Panc1 (cell line): ENCODE measurements at regions not wholly inside any gene's neighbourhood (a gene's known extent, or its start where the extent isn't known, plus 50 kb on each side); places are given as distances from the start of the nearest gene placed in this dataset.

Experiments
- CTCF ChIP-seq: fragments of 450-650 bp; IDR thresholded peaks from 2 replicates; pipeline ENCODE4 v1.5.1; 2017; ENCODE audit warnings: mild to moderate bottlenecking
- POLR2AphosphoS5 ChIP-seq: IDR thresholded peaks from 2 replicates; pipeline ENCODE4 v1.6.1; 2012; ENCODE audit warnings: mild to moderate bottlenecking, low read depth, low read length, moderate library complexity
- REST ChIP-seq, 2 experiments: IDR thresholded peaks; 2 replicates each; pipeline ENCODE4 v1.6.1; 2011 to 2012; ENCODE audit warnings: low read depth in 2 of 2, control low read depth in 1 of 2, low read length in 1 of 2, mild to moderate bottlenecking in 1 of 2, moderate library complexity in 1 of 2; ENCODE audit not compliant: insufficient read depth in 1 of 2
- SIN3A ChIP-seq: IDR thresholded peaks from 2 replicates; pipeline ENCODE4 v1.6.1; 2012; ENCODE audit warnings: low read depth, mild to moderate bottlenecking, low read length, moderate library complexity, borderline replicate concordance; ENCODE audit not compliant: insufficient read depth

GRCh38 chr11:31996159-31996881 is 94.6 kb upstream of the RCN1 start:
- TF ChIP-seq CTCF = no peak
- no peak for TF ChIP-seq REST (IDR thresholded peaks at IDR 0.05; ENCODE audit: insufficient read depth in 1 of 2, low read depth in 2 of 2, low read length in 1 of 2)
- no peak for TF ChIP-seq POLR2AphosphoS5
- TF ChIP-seq SIN3A = no peak
